Erythroblast (primary cell): ENCODE measurements at regions not wholly inside any gene's neighbourhood (a gene's known extent, or its start where the extent isn't known, plus 50 kb on each side); places are given as distances from the start of the nearest gene placed in this dataset.

Experiments used
- GATA1 ChIP-seq: IDR thresholded peaks from 2 replicates; pipeline ENCODE4 v1.6.1; 2011; ENCODE audit warnings: low read depth, mild to moderate bottlenecking, control low read depth, low read length, moderate library complexity
- POLR2A ChIP-seq: IDR thresholded peaks from 2 replicates; pipeline ENCODE4 v1.6.1; 2011; ENCODE audit warnings: mild to moderate bottlenecking, low read length

- TF ChIP-seq POLR2A (no peak), GATA1 (no peak)
Observed at GRCh38 chr16:6861135-6861814, 471.4 kb upstream of the RBFOX1 start.
